HEK293 (cell line): ENCODE measurements at regions not wholly inside any gene's neighbourhood (a gene's known extent, or its start where the extent isn't known, plus 50 kb on each side); places are given as distances from the start of the nearest gene placed in this dataset.

ENCODE experiments used
- CTCF ChIA-PET: fragments of 350-600 bp; formaldehyde crosslinking; extraction: SDS; loops from one replicate; lab custom pipeline; 2021; ENCODE audit warnings: antibody characterized with exemption; lab: Yijun Ruan, JAX
- POLR2A ChIA-PET: fragments of 300-600 bp; formaldehyde crosslinking; extraction: SDS; loops from one replicate; lab custom pipeline; 2020; ENCODE audit warnings: antibody characterized with exemption, inconsistent platforms; lab: Yijun Ruan, JAX
- H3K27ac ChIP-seq: fragments of 200-500 bp; sonication (Bioruptor generic); 2 replicates; pipeline ENCODE4 v1.5.1; 2014; ENCODE audit warnings: low read depth, low read length, control low read depth, inconsistent platforms; ENCODE audit errors: extremely low read depth
- H3K36me3 ChIP-seq, 2 experiments: fragments of 200-500 bp in 1 of 2; sonication (Bioruptor generic) in 1 of 2; 1 replicate in 1 of 2; 2 replicates in 1 of 2; pipeline ENCODE4 v1.5.1; 2014 to 2017; ENCODE audit warnings: inconsistent platforms in 2 of 2, low read length in 2 of 2; ENCODE audit not compliant: control insufficient read depth in 2 of 2, insufficient read depth in 1 of 2
- H3K4me1 ChIP-seq: fragments of 200-500 bp; sonication (Bioruptor generic); 2 replicates; pipeline ENCODE4 v1.5.1; 2014; ENCODE audit warnings: mild to moderate bottlenecking, low read length, inconsistent platforms; ENCODE audit not compliant: control insufficient read depth, insufficient read depth
- H3K4me3 ChIP-seq: 2 replicates; pipeline ENCODE4 v1.5.1; 2011; ENCODE audit warnings: low read depth, mild to moderate bottlenecking, control low read depth, low read length, moderate library complexity
- H3K9me3 ChIP-seq: fragments of 200-500 bp; sonication (Bioruptor generic); 2 replicates; pipeline ENCODE4 v1.5.1; 2014; ENCODE audit warnings: low read depth, low read length, inconsistent platforms; ENCODE audit not compliant: control insufficient read depth, insufficient read depth
- GLIS2 ChIP-seq: fragments of 450-650 bp; formaldehyde crosslinking; IDR thresholded peaks from 2 replicates; pipeline ENCODE4 v1.5.1; 2016; ENCODE audit warnings: missing biosample characterization, missing genetic modification characterization
- KLF7 ChIP-seq: fragments of 450-650 bp; formaldehyde crosslinking; IDR thresholded peaks from 2 replicates; pipeline ENCODE4 v1.5.1; 2016; ENCODE audit warnings: missing biosample characterization, missing genetic modification characterization, borderline replicate concordance
- SETDB1 ChIP-seq: IDR thresholded peaks from one replicate; pipeline ENCODE4 v1.6.1; 2017; ENCODE audit warnings: mild to moderate bottlenecking, low read length, moderate library complexity, mixed read lengths; ENCODE audit not compliant: insufficient read length
- TCF7L2 ChIP-seq: IDR thresholded peaks from 2 replicates; pipeline ENCODE4 v1.6.1; 2011; ENCODE audit warnings: low read depth, mild to moderate bottlenecking, inconsistent platforms, low read length, moderate library complexity, borderline replicate concordance
- ZBTB48 ChIP-seq: fragments of 450-650 bp; formaldehyde crosslinking; IDR thresholded peaks from 2 replicates; pipeline ENCODE4 v1.5.1; 2016; ENCODE audit warnings: missing biosample characterization, missing genetic modification characterization
- ZFP37 ChIP-seq: fragments of 450-650 bp; formaldehyde crosslinking; IDR thresholded peaks from 2 replicates; pipeline ENCODE4 v1.5.1; 2016; ENCODE audit warnings: missing biosample characterization, missing genetic modification characterization
- ZNF138 ChIP-seq: fragments of 450-650 bp; formaldehyde crosslinking; IDR thresholded peaks from 2 replicates; pipeline ENCODE4 v1.5.1; 2016; ENCODE audit warnings: missing biosample characterization, missing genetic modification characterization, borderline replicate concordance
- ZNF211 ChIP-seq: fragments of 450-650 bp; formaldehyde crosslinking; IDR thresholded peaks from 2 replicates; pipeline ENCODE4 v1.5.1; 2016; ENCODE audit warnings: low read depth, missing biosample characterization, missing genetic modification characterization
- ZNF23 ChIP-seq: fragments of 450-650 bp; formaldehyde crosslinking; IDR thresholded peaks from 2 replicates; pipeline ENCODE4 v1.5.1; 2016; ENCODE audit warnings: missing biosample characterization, missing genetic modification characterization, borderline replicate concordance
- ZNF37A ChIP-seq: fragments of 450-650 bp; IDR thresholded peaks from 2 replicates; pipeline ENCODE4 v1.5.1; 2018; ENCODE audit warnings: missing biosample characterization, missing genetic modification characterization
- ZNF510 ChIP-seq: fragments of 450-650 bp; formaldehyde crosslinking; IDR thresholded peaks from 2 replicates; pipeline ENCODE4 v1.5.1; 2018; ENCODE audit warnings: mild to moderate bottlenecking, missing genetic modification characterization, missing biosample characterization; ENCODE audit not compliant: insufficient replicate concordance
- ZNF521 ChIP-seq: fragments of 450-650 bp; formaldehyde crosslinking; IDR thresholded peaks from 2 replicates; pipeline ENCODE4 v1.5.1; 2017; ENCODE audit warnings: missing biosample characterization, mild to moderate bottlenecking, missing genetic modification characterization
- ZNF529 ChIP-seq: fragments of 450-650 bp; formaldehyde crosslinking; IDR thresholded peaks from 2 replicates; pipeline ENCODE4 v1.5.1; 2017; ENCODE audit warnings: missing genetic modification characterization, missing biosample characterization; ENCODE audit not compliant: insufficient replicate concordance
- ZNF707 ChIP-seq: fragments of 450-650 bp; formaldehyde crosslinking; IDR thresholded peaks from 2 replicates; pipeline ENCODE4 v1.5.1; 2016; ENCODE audit warnings: missing biosample characterization, missing genetic modification characterization
- ZNF76 ChIP-seq: fragments of 450-650 bp; formaldehyde crosslinking; IDR thresholded peaks from 2 replicates; pipeline ENCODE4; 2016; ENCODE audit warnings: low read depth, missing biosample characterization, missing genetic modification characterization, borderline replicate concordance
- ZSCAN16 ChIP-seq: fragments of 450-650 bp; formaldehyde crosslinking; IDR thresholded peaks from 2 replicates; pipeline ENCODE4 v1.5.1; 2016; ENCODE audit warnings: missing biosample characterization, missing genetic modification characterization
- ZSCAN23 ChIP-seq: fragments of 450-650 bp; formaldehyde crosslinking; IDR thresholded peaks from 2 replicates; pipeline ENCODE4 v1.5.1; 2016; ENCODE audit warnings: missing biosample characterization, missing genetic modification characterization
- TF ChIP-seq, protein P1 (sequence below): sonication (generic); formaldehyde crosslinking; IDR thresholded peaks from 2 replicates; pipeline ENCODE4 v1.8.1; 2022; ENCODE audit warnings: mild to moderate bottlenecking, moderate library complexity, missing genetic modification reagents
- TF ChIP-seq, protein P2 (sequence below): fragments of 450-650 bp; IDR thresholded peaks from 2 replicates; pipeline ENCODE4 v1.5.1; 2018; ENCODE audit warnings: missing biosample characterization, mild to moderate bottlenecking, missing genetic modification characterization
- TF ChIP-seq, protein P3 (sequence below): fragments of 450-650 bp; formaldehyde crosslinking; conservative IDR thresholded peaks from 2 replicates; pipeline ENCODE4 v1.5.1; 2016; ENCODE audit warnings: low read depth, missing biosample characterization, missing genetic modification characterization
- TF ChIP-seq, protein P4 (sequence below): fragments of 450-650 bp; formaldehyde crosslinking; IDR thresholded peaks from 2 replicates; pipeline ENCODE4 v1.5.1; 2016; ENCODE audit warnings: missing biosample characterization, missing genetic modification characterization
- TF ChIP-seq, protein P5 (sequence below): fragments of 450-650 bp; formaldehyde crosslinking; IDR thresholded peaks from 2 replicates; pipeline ENCODE4 v1.5.1; 2017; ENCODE audit warnings: missing biosample characterization, missing genetic modification characterization
- TF ChIP-seq, protein P6 (sequence below): fragments of 450-650 bp; IDR thresholded peaks from 2 replicates; pipeline ENCODE4 v1.5.1; 2018; ENCODE audit warnings: missing biosample characterization, missing genetic modification characterization

DNA sequence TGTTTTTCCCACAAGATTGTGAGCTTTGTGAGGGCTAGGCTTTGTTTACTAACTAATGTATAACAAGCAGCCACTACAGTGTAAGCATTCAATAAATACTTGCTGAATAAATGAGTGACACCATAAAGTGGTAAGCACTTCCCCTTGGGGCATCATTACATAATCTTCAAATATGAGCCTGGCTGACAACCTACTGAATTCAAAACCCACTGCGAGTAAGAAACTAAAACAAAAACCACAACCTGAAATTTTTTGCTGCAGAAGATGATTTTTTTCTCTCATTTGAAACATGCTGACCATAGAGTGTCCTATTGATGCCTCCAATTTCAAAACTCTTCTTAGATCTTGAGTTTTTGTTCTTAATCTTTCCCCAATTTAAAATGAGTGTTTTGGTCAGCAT is 331.3 kb upstream of the CCNG1 start (continued):
- TF ChIP-seq ZNF23 (no peak), ZSCAN23 (no peak)

DNA sequence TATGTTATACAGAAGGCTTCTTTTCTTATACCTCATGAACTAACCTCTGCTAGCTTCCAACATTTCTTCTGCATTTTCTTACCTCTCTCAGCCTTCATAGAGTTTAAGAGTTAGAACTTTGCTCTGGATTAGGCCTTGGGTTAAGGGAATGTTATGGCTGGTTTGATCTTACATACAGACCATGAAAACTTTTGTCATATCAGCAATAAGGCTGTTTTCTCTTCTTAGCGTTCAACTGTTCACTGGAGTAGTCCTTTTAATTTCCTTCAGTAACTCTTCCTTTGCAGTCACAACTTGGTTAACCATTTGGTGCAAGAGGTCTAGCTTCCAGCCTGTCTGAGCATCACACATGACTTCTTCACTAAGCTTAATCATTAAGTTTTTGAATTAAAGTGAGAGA is 329.0 kb upstream of the CCNG1 start:
- H3K4me1 ChIP-seq, result no peaks in the 10 kb centered on the region
- no peaks in the 10 kb centered on the region for H3K36me3 ChIP-seq
- ChIA-PET CTCF (no interaction called here), POLR2A (no interaction called here)
- no peak overlapping the region for H3K4me3 ChIP-seq
- H3K27ac ChIP-seq, result no peak overlapping the region
- no peak for TF ChIP-seq SETDB1
- no peak for TF ChIP-seq ZSCAN16 (tag by site-specific recombination)
- TF ChIP-seq, protein P1, sequence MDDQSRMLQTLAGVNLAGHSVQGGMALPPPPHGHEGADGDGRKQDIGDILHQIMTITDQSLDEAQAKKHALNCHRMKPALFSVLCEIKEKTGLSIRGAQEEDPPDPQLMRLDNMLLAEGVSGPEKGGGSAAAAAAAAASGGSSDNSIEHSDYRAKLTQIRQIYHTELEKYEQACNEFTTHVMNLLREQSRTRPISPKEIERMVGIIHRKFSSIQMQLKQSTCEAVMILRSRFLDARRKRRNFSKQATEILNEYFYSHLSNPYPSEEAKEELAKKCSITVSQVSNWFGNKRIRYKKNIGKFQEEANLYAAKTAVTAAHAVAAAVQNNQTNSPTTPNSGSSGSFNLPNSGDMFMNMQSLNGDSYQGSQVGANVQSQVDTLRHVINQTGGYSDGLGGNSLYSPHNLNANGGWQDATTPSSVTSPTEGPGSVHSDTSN, result no peak
- no peak for TF ChIP-seq ZNF23
- TF ChIP-seq, protein P2, sequence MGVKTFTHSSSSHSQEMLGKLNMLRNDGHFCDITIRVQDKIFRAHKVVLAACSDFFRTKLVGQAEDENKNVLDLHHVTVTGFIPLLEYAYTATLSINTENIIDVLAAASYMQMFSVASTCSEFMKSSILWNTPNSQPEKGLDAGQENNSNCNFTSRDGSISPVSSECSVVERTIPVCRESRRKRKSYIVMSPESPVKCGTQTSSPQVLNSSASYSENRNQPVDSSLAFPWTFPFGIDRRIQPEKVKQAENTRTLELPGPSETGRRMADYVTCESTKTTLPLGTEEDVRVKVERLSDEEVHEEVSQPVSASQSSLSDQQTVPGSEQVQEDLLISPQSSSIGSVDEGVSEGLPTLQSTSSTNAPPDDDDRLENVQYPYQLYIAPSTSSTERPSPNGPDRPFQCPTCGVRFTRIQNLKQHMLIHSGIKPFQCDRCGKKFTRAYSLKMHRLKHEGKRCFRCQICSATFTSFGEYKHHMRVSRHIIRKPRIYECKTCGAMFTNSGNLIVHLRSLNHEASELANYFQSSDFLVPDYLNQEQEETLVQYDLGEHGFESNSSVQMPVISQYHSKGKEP, result no peak
- no peak for TF ChIP-seq ZNF521 (tag by site-specific recombination)
- TF ChIP-seq, protein P3, sequence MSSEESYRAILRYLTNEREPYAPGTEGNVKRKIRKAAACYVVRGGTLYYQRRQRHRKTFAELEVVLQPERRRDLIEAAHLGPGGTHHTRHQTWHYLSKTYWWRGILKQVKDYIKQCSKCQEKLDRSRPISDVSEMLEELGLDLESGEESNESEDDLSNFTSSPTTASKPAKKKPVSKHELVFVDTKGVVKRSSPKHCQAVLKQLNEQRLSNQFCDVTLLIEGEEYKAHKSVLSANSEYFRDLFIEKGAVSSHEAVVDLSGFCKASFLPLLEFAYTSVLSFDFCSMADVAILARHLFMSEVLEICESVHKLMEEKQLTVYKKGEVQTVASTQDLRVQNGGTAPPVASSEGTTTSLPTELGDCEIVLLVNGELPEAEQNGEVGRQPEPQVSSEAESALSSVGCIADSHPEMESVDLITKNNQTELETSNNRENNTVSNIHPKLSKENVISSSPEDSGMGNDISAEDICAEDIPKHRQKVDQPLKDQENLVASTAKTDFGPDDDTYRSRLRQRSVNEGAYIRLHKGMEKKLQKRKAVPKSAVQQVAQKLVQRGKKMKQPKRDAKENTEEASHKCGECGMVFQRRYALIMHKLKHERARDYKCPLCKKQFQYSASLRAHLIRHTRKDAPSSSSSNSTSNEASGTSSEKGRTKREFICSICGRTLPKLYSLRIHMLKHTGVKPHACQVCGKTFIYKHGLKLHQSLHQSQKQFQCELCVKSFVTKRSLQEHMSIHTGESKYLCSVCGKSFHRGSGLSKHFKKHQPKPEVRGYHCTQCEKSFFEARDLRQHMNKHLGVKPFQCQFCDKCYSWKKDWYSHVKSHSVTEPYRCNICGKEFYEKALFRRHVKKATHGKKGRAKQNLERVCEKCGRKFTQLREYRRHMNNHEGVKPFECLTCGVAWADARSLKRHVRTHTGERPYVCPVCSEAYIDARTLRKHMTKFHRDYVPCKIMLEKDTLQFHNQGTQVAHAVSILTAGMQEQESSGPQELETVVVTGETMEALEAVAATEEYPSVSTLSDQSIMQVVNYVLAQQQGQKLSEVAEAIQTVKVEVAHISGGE (tag by site-specific recombination), result no peak
- TF ChIP-seq ZNF76, result no peak
- no peak for TF ChIP-seq GLIS2 (tag by site-specific recombination)
- no peak for TF ChIP-seq ZNF510 (tag by site-specific recombination)
- no peak for TF ChIP-seq ZNF529 (tag by site-specific recombination)
- no peak for TF ChIP-seq ZNF211 (tag by site-specific recombination)
- TF ChIP-seq, protein P4, sequence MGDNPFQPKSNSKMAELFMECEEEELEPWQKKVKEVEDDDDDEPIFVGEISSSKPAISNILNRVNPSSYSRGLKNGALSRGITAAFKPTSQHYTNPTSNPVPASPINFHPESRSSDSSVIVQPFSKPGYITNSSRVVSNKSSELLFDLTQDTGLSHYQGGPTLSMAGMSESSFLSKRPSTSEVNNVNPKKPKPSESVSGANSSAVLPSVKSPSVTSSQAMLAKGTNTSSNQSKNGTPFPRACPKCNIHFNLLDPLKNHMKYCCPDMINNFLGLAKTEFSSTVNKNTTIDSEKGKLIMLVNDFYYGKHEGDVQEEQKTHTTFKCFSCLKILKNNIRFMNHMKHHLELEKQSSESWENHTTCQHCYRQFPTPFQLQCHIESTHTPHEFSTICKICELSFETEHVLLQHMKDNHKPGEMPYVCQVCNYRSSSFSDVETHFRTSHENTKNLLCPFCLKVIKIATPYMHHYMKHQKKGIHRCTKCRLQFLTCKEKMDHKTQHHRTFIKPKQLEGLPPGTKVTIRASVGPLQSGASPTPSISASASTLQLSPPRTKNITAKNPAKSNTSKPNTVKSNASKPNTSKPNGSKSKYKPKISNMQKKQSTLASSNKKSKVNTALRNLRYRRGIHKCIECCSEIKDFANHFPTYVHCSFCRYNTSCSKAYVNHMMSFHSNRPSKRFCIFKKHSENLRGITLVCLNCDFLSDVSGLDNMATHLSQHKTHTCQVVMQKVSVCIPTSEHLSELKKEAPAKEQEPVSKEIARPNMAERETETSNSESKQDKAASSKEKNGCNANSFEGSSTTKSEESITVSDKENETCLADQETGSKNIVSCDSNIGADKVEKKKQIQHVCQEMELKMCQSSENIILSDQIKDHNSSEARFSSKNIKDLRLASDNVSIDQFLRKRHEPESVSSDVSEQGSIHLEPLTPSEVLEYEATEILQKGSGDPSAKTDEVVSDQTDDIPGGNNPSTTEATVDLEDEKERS (tag by site-specific recombination), result no peak
- H3K9me3 ChIP-seq, result no peaks in the 10 kb centered on the region

DNA sequence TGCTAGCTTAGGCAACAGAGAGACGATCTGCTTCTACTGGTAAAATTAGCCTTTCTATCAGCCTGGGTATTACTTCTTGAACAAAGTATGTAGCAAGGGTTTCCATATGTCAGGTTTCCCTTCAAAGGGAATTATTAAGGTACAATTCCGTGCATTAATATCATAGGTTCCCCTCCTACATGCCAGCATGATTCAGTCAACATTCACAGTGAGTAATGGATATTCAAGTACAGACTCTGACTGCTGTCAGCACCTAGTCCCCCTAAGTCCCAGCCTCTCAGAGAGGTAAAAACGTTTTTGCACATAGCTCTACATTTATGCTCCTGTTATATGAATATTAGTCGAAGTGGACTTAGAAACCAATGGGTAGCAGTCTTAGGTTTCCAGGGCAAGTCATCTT is 322.4 kb upstream of the CCNG1 start:
- no peaks in the 10 kb centered on the region for H3K4me1 ChIP-seq
- no peaks in the 10 kb centered on the region for H3K36me3 ChIP-seq
- no peak overlapping the region for H3K4me3 ChIP-seq
- CTCF ChIA-PET, result no interaction called here
- H3K27ac ChIP-seq, result no peak overlapping the region
- no peaks in the 10 kb centered on the region for H3K9me3 ChIP-seq
- POLR2A ChIA-PET, result no interaction called here
- TF ChIP-seq KLF7 (tag by site-specific recombination) (no peak), ZNF37A (tag by site-specific recombination) (no peak), ZFP37 (tag by site-specific recombination) (no peak), TCF7L2 (no peak), ZNF707 (tag by site-specific recombination) (no peak), ZNF138 (tag by site-specific recombination) (no peak), ZBTB48 (tag by site-specific recombination) (no peak)
- TF ChIP-seq, protein P5, sequence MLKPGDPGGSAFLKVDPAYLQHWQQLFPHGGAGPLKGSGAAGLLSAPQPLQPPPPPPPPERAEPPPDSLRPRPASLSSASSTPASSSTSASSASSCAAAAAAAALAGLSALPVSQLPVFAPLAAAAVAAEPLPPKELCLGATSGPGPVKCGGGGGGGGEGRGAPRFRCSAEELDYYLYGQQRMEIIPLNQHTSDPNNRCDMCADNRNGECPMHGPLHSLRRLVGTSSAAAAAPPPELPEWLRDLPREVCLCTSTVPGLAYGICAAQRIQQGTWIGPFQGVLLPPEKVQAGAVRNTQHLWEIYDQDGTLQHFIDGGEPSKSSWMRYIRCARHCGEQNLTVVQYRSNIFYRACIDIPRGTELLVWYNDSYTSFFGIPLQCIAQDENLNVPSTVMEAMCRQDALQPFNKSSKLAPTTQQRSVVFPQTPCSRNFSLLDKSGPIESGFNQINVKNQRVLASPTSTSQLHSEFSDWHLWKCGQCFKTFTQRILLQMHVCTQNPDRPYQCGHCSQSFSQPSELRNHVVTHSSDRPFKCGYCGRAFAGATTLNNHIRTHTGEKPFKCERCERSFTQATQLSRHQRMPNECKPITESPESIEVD (tag by site-specific recombination), result no peak
- TF ChIP-seq, protein P6, sequence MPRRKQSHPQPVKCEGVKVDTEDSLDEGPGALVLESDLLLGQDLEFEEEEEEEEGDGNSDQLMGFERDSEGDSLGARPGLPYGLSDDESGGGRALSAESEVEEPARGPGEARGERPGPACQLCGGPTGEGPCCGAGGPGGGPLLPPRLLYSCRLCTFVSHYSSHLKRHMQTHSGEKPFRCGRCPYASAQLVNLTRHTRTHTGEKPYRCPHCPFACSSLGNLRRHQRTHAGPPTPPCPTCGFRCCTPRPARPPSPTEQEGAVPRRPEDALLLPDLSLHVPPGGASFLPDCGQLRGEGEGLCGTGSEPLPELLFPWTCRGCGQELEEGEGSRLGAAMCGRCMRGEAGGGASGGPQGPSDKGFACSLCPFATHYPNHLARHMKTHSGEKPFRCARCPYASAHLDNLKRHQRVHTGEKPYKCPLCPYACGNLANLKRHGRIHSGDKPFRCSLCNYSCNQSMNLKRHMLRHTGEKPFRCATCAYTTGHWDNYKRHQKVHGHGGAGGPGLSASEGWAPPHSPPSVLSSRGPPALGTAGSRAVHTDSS (tag by site-specific recombination), result no peak
